Fibroblast of lung (primary cell): ENCODE measurements at regions not wholly inside any gene's neighbourhood (a gene's known extent, or its start where the extent isn't known, plus 50 kb on each side); places are given as distances from the start of the nearest gene placed in this dataset.

ENCODE experiments used
- DNase-seq, 2 donors: peaks; one replicate each; pipeline versions ENCODE4 v3.0.0 to v3.0.0-alpha.2; 2010; ENCODE audit warnings: low read depth in 2 of 2
- H2AFZ ChIP-seq: 2 replicates; pipeline ENCODE4 v1.5.1; 2012; ENCODE audit warnings: low read length, control low read depth, inconsistent platforms
- H3K27ac ChIP-seq: 2 replicates; pipeline ENCODE4 v1.5.1; 2011; ENCODE audit warnings: low read length, control low read depth; ENCODE audit not compliant: insufficient read depth
- H3K27me3 ChIP-seq: 2 replicates; pipeline ENCODE4 v1.5.1; 2011; ENCODE audit warnings: mild to moderate bottlenecking, low read length; ENCODE audit not compliant: control insufficient read depth, insufficient read depth
- H3K36me3 ChIP-seq: 2 replicates; pipeline ENCODE4 v1.5.1; 2011; ENCODE audit warnings: low read length; ENCODE audit not compliant: control insufficient read depth, insufficient read depth
- H3K4me1 ChIP-seq: 2 replicates; pipeline ENCODE4 v1.5.1; 2011; ENCODE audit warnings: low read length; ENCODE audit not compliant: control insufficient read depth, insufficient read depth; ENCODE audit errors: extremely low read depth
- H3K4me2 ChIP-seq: 2 replicates; pipeline ENCODE4 v1.5.1; 2011; ENCODE audit warnings: low read length, control low read depth; ENCODE audit not compliant: insufficient read depth; ENCODE audit errors: extremely low read depth
- H3K4me3 ChIP-seq, 4 experiments: fragments of 200-600 bp in 1 of 4; sonication (generic) in 1 of 4; replicated peaks in 1 of 4; 2 replicates each; pipeline ENCODE4 v1.5.1; 2011 to 2016; ENCODE audit warnings: low read length in 4 of 4, low read depth in 3 of 4, mild to moderate bottlenecking in 3 of 4, control low read depth in 2 of 4, inconsistent platforms in 1 of 4, mixed read lengths in 1 of 4; ENCODE audit not compliant: insufficient read depth in 1 of 4; ENCODE audit errors: control extremely low read depth in 1 of 4
- H3K79me2 ChIP-seq: 2 replicates; pipeline ENCODE4 v1.5.1; 2012; ENCODE audit warnings: mild to moderate bottlenecking, low read length, inconsistent platforms; ENCODE audit not compliant: control insufficient read depth, insufficient read depth
- H3K9ac ChIP-seq: 2 replicates; pipeline ENCODE4 v1.5.1; 2011; ENCODE audit warnings: mild to moderate bottlenecking, low read length, control low read depth; ENCODE audit not compliant: insufficient read depth
- H3K9me3 ChIP-seq: 2 replicates; pipeline ENCODE4 v1.5.1; 2012; ENCODE audit warnings: low read depth, low read length; ENCODE audit not compliant: control insufficient read depth, insufficient read depth
- H4K20me1 ChIP-seq: 2 replicates; pipeline ENCODE4 v1.5.1; 2011; ENCODE audit warnings: low read length; ENCODE audit not compliant: control insufficient read depth, insufficient read depth; ENCODE audit errors: extremely low read depth
- CTCF ChIP-seq, 2 donors: IDR thresholded peaks in 1 of 2; conservative IDR thresholded peaks in 1 of 2; 1 replicate in 1 of 2; 2 replicates in 1 of 2; pipeline ENCODE4 v1.5.1; 2011 to 2012; ENCODE audit warnings: low read length in 2 of 2, control low read depth in 1 of 2, inconsistent platforms in 1 of 2, low read depth in 1 of 2, mild to moderate bottlenecking in 1 of 2
- EZH2 ChIP-seq: IDR thresholded peaks from 2 replicates; pipeline ENCODE4 v1.5.1; 2012; ENCODE audit warnings: low read length, control low read depth, mild to moderate bottlenecking; ENCODE audit errors: missing control alignments

DNA sequence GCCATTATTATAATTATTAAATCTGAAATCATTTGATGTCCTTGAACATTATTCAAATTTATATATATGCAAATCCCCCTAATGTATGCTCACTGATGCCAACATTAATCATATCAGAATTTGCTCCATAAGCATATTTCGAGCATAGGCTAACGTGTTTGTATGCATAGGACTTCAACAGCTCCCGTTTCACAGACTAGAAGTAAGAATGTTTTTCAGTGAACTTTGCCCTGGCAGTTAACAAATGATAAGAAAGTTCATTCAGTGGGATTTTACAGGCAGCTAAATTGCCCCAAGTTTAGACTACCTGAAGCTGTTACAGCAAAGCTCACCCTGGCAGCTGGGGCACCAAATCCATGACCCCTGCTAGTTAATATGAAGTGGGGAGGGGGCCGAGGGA lies 272.0 kb downstream of the LNPK start:
- H3K27ac ChIP-seq = no peak overlapping the region
- DNase-seq = no peak
- no peaks in the 10 kb centered on the region for H3K79me2 ChIP-seq

GRCh38 chr2:175729049-175729706 lies 272.9 kb downstream of the LNPK start:
- H4K20me1 ChIP-seq = no peaks in the 10 kb centered on the region

More for the DNA sequence above, 272.0 kb downstream of the LNPK start:
- H3K9ac ChIP-seq = no peak overlapping the region
- H3K9me3 ChIP-seq = no peaks in the 10 kb centered on the region
- no peak overlapping the region for H3K4me3 ChIP-seq
- H4K20me1 ChIP-seq = no peaks in the 10 kb centered on the region
- no peaks in the 10 kb centered on the region for H3K27me3 ChIP-seq
- no peak for TF ChIP-seq EZH2
- no peak for TF ChIP-seq CTCF (conservative IDR thresholded peaks at IDR 0.05 in 1 of 2, IDR thresholded peaks at IDR 0.05 in 1 of 2; ENCODE audit: low read depth in 1 of 2, low read length in 2 of 2)
- H3K4me2 ChIP-seq = no peak overlapping the region
- no peaks in the 10 kb centered on the region for H3K36me3 ChIP-seq
- no peak overlapping the region for H2AFZ ChIP-seq
- H3K4me1 ChIP-seq = no peaks in the 10 kb centered on the region

DNA sequence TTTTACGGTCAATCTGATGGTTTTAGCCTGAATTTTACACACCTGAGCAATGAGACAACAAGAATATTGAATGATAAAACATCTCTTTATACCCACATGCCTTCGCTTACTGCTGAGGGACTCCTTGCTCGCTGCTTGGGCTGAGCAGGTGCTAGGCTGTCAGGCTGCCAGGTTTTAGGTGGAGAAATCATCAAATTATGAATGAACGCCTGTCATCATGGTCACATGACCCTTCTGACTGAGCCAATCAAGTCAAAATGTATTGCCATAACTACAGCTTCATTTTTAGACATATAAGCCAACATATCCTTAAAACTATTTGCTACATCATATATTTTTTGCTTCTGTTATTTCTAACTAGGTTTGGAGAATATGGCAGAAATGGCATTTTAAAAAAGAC lies 274.0 kb downstream of the LNPK start:
- Histone ChIP-seq H3K4me3 (no peak overlapping the region), H3K9ac (no peak overlapping the region), H2AFZ (no peak overlapping the region), H3K27me3 (no peaks in the 10 kb centered on the region), H3K4me2 (no peak overlapping the region), H4K20me1 (no peaks in the 10 kb centered on the region), H3K4me1 (no peaks in the 10 kb centered on the region), H3K79me2 (no peaks in the 10 kb centered on the region), H3K36me3 (no peaks in the 10 kb centered on the region), H3K9me3 (no peaks in the 10 kb centered on the region), H3K27ac (no peak overlapping the region)
- DNase-seq = no peak
- TF ChIP-seq CTCF (conservative IDR thresholded peaks at IDR 0.05 in 1 of 2, IDR thresholded peaks at IDR 0.05 in 1 of 2; ENCODE audit: low read depth in 1 of 2, low read length in 2 of 2) = no peak
- TF ChIP-seq EZH2 = no peak

More at GRCh38 chr2:175729049-175729706, 272.9 kb downstream of the LNPK start:
- Histone ChIP-seq H3K4me1 (no peaks in the 10 kb centered on the region), H3K79me2 (no peaks in the 10 kb centered on the region), H3K4me3 (no peak overlapping the region), H3K27me3 (no peaks in the 10 kb centered on the region), H3K9ac (no peak overlapping the region), H2AFZ (no peak overlapping the region), H3K27ac (no peak overlapping the region), H3K4me2 (no peak overlapping the region), H3K36me3 (no peaks in the 10 kb centered on the region), H3K9me3 (no peaks in the 10 kb centered on the region)
- TF ChIP-seq EZH2 = no peak
- TF ChIP-seq CTCF (conservative IDR thresholded peaks at IDR 0.05 in 1 of 2, IDR thresholded peaks at IDR 0.05 in 1 of 2; ENCODE audit: low read depth in 1 of 2, low read length in 2 of 2) = no peak
- no peak for DNase-seq
